ENCODE measurements at regions not wholly inside any gene's neighbourhood (a gene's known extent, or its start where the extent isn't known, plus 50 kb on each side); places are given as distances from the start of the nearest gene placed in this dataset.

GRCh38 chr18:38654946-38655345, 1089.3 kb upstream of the CELF4 start:
- TF ChIP-seq EP300 (IDR thresholded peaks at IDR 0.05) = no peak
- TF ChIP-seq CTCF (IDR thresholded peaks at IDR 0.05) = no peak
- TF ChIP-seq POLR2A (IDR thresholded peaks at IDR 0.05) = no peak
